Kidney tubule cell (primary cell): ENCODE measurements at regions not wholly inside any gene's neighbourhood (a gene's known extent, or its start where the extent isn't known, plus 50 kb on each side); places are given as distances from the start of the nearest gene placed in this dataset.

Source experiments
- DNase-seq: peaks from one replicate; pipeline ENCODE4 v3.0.0-alpha.2; 2018; ENCODE audit warnings: low spot score

DNA sequence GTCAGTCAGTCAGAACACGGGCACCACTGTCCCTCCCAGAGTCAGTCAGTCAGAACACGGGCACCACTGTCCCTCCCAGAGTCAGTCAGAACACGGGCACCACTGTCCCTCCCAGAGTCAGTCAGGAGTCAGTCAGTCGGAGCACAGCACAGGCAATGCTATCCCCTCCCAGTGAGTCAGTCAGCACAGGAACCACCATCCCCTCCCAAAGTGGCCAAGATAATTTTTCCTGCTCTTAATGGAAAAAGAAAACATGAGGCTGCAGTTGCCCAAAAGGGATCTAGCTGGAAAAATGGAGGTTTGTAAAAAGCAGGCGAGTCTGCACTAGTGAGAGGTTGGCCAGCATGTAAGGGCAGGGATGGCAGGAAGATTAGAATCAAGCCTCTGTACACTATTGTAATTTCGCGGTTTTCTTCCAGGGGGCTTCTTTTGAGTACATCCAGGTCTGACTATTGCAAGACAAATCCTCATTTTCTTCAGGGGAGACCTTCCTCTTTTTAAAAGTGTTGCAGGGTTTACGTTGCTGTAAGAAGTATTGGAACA is 213.8 kb downstream of the SIPA1L2 start:
- peak; percentile 71 for DNase-seq

DNA sequence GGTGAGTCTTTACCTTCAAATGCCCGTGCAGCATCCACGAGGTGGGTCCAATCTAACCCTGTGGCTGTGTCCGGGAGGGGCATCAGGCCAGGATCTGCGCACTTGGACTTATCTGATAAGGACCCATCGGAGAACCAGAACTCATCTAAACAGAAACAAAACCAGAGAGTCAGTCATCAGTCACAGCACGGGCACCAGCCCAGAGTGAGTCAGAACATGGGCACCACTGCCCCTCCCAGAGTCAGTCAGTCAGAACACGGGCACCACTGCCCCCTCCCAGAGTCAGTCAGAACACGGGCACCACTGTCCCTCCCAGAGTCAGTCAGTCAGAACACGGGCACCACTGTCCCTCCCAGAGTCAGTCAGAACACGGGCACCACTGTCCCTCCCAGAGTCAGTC is 214.5 kb downstream of the SIPA1L2 start:
- peak; percentile 75 for DNase-seq

DNA sequence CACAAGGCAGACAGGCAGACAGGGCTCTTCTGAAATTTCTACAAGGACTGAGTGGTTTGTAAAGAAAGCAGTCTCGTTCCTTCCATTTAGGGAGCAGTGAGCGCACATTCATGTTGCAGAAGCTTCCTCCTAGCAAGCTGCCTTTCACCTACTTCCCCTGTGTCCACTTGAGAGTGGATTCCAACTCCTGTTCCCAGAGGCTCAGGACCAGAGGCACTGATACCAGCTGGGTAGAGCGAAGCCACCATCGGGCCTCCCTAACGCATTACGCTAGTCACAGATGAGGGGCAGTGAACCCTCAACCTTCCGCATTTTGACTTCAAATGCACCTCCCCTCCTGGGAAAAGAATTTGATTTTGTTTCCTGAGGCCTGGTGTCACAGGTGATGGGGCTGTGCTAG is 215.8 kb downstream of the SIPA1L2 start:
- DNase-seq, result no peak

DNA sequence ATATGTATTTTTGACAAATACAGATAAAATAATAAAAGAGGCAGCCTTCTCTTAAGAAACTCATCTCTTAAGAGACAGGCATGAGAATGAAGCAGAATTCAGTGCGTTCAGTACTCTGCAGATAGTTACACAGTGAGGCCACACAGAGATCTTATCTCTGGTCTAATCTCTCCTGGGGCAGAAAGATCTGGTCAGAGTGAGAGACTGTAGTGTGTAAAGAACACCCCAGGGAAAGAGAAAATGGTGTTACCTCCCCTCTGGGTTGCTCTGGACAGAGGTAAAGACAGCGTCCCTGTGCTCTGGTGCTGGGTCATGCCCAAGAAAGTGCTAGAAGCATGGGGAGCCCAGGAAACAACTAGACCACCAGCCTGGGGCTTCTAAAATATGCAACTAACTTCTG is 216.3 kb downstream of the SIPA1L2 start:
- DNase-seq, result no peak

DNA sequence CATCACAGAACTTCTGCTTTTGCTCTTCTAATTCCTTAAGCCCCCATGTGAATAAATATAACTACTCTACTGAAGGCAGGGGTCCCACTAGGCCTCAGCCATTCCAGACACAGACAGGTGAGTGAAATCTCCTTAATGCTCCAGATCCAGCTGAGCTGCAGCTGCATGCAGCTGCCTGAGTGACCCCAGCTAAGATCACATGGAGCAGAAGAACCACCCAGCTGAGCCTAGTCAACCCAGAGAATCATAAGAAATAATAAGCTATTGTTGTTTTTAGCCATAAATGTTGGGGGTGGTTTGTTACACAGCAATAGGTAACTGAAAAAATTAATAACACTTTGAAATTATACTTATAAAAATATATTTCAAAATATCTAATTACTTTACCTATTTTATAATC is 220.3 kb downstream of the SIPA1L2 start:
- DNase-seq, result no peak

DNA sequence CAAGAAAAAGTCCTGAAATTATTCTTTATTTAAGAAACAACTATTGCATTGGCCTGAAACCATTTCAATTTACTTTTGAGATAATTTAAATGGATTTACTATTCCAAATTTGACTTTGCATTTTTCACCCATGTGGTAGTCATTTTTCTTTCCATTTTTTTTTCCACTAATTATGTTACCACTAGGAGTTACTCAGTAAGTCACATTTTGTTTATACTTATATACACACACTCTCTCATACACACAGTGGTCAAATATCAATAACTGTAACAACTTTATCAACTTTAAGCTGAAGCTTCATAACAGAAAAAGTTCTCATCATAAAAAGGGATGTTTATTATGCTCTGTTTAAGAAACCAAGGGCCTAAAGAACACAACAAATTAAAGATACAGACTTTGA is 222.8 kb downstream of the SIPA1L2 start:
- no peak for DNase-seq

DNA sequence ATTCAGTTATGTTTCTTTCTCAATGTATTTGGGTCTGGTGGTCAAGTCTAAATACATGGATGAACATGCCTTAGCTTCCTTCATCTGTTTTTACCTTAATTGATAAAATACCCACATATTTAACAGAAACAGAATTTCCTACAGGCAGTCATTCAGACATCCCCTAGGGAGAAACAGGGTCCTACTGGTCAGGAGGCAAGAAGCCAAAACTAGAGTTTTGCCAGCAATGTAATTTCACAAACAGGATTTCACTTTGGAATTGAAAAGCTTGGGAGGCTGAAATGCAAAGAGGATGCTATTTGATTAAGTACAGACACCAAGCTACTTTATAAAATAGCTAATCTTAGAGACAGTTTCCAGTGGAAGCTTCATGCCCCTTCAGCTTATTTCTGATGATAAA is 224.2 kb downstream of the SIPA1L2 start:
- no peak for DNase-seq

DNA sequence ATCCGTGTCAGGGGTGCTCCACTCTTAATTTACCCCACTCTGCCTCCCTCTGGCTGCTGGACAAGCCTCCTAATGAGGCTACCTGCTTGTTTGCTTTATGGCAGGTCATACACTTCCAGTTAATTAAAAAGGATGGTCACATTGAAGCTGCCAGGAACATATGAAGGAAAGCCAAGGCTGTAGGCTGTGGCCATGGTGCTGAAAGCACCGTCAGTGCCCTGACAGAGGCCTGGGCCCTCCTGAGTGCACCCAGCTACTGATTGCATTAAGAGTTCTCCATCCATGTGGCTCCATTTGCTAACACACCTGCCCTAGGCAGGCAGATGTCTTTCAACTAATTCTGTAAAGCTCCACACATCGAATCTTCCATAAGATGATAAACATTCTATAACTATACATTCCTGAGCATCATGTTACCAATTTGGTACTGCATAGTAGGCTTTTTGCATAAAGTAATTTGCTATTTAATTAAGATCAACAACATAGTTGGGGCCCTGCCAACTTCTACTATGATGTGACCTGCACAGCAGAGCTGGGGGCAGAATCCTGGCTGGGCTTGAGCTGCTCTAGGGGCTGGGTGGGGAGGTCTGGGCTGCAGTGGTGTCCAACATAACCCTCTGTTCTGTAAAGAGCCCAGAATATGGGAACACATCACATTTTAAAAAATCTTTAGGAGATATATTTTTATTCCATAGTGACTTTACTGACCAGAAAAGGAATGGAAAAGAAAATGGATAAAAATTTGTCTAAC is 224.8 kb downstream of the SIPA1L2 start:
- DNase-seq, result no peak

DNA sequence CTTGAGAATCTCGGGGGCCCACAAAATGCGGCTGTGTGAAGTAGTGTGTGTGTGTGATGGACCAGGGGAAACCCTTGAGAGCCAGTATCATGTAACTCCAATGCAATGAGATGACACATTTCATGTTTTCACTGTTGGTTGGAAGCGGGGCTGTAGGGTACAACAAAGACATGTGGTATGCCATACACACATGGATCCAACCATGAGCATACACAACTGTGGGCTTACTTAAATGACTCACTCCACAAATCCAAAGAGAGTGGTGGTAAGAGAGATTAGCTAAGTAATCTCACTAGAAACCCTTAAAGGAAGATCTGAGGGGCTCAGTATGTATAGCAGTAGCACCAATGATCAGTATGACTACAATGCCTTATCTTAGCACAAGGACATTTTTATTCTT is 225.7 kb downstream of the SIPA1L2 start:
- DNase-seq, result no peak

DNA sequence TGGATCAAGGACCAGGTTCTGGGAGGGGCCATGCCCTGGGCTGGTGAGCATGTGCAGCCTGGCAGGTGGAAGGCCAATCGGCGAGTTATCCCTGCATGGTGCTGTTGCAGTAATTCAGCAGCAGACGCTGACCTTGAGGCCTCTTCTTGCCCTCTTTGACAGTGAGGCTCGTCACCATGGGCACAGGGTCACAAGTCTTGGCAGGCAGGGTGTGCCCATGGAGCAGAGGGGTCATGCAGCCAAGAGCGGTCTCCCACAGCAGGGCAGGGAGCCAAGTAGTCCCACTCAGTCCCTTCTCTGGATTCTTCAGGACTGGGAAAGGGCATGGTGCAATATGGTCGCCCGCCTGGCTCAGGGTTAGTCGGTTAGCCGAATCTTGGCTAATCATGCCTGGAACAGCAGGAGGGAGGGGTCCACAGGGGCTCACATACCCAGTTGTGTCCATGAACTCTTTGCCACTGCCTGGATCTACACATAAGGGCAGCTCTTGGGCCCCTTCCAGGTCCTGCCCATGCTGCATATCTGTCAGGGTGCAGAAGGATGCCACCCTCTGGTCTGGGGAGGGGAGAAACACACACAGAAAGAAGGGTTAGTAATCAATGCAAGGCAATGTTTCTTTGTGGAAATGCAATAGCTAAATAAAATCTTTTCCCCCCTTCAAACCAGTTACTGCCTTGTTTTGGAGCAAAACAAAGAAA is 226.8 kb downstream of the SIPA1L2 start:
- DNase-seq, result no peak

DNA sequence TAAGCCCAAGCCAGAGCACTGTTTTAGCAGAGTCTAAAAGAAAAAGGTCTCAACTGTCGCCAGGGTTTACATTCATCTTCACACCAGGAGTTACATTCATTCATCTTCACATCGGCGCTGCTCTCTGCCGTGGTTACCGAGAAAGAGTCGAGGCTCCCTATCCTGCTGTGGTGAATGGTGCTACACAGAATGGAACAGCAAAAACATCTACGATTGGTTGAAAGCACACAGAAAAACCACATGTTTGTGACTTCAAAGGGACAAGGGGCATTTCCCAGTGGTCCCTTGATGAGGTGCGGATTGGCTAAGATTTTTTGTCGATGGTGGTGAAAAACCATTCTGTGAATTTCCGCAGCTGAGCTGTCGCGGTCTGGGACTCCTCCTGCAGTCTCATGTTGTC is 231.1 kb downstream of the SIPA1L2 start:
- DNase-seq, result no peak

DNA sequence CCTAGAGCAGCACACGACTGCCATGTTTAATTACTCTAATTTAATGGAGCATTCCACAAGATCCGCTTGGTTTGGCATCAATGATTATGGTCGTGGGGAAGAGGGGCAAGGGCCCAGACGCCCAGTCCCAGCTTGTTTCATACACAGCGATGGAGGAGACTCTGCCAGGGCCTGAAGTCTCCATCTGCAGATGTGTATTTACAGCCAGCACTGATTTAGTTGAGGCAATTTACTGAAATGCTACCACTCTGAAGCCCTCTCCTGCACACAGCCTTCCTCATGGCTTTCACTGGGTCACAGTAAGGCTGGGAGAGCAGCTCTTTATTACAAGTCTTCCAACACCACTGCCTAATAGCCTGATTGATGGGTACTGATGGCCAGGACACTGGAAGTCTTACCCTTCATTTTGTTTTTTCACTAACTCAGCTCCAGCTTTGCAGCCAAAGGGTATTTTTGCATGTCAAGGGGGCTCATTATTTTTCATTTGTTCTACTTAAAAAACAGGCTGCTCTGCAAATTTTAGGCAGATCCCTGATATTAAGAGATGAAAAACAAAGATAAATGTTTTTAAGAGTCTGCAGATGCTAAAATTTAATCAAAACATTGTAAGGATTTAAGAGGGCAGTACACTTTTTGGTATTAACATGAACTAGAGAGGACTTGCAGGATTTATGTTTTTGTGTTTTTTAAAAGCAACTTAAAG is 236.3 kb downstream of the SIPA1L2 start:
- DNase-seq, result no peak

DNA sequence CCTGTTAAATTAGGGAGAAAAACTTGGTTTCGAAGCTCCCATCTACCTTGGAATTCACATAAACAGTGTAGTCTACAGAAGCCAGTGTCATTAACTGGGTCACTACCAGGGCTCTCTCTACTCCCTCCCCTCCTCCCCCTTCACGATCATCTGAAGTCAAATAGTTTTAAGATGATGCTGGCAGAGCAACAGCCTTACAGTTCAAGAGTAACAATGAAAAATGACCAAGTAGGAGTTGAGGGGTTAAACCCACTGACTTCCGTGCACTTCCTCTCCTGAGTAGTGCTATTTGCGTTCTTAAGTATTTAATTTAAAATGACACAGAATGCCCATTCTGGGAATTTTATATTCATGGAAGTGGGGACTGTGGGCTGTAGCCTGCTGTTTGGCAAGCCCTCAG is 236.9 kb downstream of the SIPA1L2 start:
- DNase-seq, result peak; percentile 57

DNA sequence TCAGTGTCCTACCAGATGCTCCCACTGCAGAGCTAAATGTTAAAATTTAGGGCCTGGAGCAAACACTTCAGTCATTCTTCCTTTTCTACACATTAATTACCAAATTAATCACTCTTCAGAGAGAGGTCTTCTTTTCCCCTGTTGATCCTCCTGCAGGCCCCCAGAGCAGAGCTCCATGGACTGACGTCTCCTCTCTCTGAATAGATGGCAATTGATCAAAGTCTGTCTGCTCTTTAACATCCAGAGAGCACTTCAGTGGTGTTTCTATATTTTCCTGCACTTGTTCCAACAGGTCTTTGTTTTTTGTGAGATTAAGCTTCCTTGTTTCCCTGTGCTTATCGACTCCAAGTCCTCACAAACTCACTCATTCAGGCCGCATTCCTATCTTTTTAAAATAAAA is 239.3 kb downstream of the SIPA1L2 start:
- no peak for DNase-seq

DNA sequence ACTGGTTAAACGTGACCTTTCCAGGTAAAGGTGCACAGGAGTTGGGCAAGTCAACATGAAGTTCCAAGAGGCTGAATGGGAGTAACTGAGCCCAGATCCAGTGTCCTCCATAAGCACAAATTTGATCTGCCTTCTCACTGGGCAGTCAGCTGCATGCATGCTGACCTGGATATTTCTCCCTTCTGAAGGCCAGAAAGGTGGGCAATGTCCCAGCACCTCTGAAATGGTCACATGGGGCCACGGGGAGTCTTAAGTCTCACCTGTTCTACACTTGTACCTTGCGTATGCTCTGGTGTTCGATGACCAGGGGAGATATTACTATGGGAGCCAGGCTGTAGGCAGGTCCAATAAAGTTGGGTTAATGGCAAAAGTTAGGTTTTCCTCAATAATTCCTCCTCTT is 240.2 kb downstream of the SIPA1L2 start:
- DNase-seq, result no peak

DNA sequence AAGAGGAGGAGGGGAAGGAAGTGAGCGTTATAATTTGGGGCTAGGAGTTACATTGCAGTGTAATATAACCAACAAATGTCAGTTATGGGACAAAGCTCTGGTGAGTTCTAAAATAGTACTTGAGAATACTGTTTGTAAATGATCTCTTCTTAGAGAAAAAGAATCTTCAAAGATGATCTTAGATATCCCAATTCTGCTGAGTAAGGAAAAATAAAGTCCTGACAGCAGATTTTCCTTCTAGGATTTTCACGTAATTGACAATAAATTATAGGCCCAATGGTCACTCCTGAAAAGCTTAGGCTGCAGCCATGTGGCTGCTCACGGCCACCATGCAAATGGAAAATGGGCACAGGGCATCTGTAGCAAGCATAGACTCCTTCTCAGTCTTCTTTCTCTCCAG is 241.6 kb downstream of the SIPA1L2 start:
- no peak for DNase-seq

DNA sequence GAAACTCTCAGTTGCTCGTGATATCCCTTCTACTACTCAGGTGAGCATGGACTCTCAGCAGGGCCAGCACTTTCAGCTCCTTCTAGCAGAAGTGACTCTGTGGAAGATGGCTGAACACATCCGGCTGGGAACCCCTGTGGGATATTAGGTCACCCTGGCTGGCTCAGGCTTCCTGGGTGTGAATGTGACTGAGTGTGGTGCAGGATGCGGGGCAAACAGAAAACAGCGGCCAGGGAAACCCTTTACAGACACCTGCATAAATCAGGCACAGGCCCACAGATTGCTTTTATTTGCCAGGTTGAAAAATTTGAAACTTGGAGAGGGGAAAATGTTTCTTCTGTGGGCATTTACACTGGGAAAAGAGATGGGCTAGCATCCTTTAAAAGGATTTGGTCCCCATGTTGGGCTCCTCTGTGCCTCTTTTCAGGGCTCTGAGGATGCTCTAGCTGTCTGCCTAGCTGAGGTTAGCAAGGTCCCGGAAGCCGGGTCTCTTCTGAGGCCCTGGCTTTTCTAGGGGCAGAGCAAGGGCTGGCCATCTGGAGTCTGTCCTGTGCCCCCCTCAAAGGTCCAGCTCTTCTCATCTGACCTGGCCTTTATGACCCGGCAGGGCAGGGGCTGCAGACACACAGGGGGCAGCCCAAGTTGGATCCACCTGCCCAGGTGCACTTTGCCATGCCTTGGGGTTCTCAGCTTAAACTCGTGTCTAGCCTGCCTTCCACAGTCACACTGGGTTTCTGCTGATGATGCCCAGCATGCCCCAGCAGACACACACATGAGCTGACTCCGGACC is 243.0 kb downstream of the SIPA1L2 start:
- DNase-seq, result no peak

DNA sequence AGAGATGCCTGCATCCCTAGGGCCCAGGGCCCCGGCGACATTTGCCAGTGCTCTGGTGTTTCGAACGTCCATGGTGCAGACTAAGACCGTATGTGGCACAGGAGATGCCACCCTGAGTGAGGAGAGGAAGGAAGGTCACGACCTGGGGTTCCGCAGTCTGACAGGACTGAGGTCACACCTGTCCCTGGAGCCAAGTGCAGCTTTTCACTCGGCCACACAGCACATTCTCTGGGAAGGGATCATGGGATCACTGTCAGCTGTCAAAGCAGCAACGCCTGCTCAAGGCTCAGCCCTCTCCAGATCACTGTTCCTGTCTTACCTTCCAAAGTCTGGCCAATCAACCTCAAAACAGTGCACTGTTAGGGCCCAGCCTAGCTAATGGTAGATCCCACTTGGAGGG is 243.6 kb downstream of the SIPA1L2 start:
- no peak for DNase-seq

DNA sequence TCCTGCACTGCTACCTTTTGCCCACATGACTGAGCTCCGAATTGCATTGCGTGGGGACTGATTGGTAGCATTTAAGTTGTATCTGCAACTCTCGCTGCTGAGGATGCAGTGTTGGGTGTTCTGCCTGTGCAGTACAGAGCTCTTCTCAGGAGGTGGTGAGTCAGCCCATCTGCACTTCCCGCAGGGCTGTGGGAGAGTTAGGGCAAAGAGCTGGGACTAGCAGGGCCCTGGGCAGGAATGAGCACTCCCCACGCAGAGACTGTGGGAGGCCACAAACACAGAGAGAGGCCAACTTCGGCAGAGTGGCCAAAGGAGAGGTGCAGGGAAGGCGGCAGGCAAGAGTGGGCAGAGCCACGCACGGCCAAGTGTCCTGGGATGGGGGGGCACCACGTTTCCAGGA is 244.7 kb downstream of the SIPA1L2 start:
- peak; percentile 55 for DNase-seq

DNA sequence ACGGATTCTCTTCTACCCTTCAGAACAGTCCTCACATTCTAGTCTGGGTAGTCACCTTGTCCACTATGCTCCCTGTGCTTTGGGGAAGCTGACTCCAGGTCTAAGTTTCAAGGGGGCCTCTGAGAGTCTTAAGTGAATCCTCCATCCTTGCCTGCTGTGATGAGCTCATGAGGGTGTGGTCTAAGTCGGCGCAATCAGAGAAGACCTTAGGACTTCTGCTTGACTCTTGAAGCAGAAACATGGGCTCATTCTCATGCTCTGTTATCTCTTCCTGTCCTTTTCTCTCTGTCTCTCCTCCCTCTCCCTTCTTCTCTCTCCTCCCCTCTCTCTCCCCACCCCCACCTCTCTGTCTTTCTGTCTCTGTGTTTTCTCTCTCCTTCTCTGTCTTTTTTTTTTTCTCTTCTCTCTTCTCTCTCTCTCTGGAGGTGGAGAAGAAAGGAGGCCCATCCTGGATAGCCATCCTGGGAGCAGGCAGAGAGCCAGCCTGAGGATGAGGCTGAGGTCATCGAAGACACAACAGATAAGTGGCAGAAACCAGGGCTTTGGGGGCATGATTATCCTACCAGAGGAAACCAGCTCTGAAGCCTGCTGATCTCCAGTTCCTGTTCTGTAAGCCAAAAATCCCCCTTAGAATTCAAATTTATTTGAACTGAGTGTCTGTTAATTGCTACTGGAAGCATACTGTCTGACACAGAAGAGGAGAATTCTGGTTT is 245.6 kb downstream of the SIPA1L2 start:
- no peak for DNase-seq

DNA sequence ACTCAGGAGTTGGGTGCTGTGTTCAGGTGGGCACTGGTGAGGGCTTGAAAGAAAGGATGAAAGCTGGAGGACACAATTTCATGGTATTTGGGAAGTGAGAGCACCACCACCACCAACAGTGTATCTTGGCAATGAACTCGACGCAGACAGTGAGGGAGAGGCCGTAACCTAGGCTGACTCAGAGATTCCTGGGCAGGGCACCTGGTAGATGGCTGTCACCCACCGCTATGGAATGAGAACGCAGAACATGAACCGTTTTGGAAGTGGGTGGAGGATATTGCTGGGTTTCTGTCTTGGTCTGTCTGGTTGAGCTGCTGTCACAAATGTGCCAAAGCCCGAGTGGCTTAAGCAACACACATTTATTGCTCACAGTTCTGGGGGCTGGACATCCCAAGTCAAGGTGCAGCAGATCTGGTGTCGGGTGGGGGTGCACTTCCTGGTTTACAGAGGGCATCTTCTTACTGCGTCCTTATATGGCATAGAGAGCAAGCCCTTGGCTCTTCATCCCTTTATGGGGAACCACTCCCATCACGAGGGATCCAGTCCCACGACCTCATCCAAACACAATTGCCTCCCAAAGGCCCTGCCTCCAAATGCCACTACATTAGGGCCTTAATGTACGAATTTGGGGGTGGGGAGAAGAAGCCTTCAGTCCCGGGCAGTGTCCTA is 246.3 kb downstream of the SIPA1L2 start:
- DNase-seq, result no peak
